GM12878 (cell line): ENCODE measurements at regions not wholly inside any gene's neighbourhood (a gene's known extent, or its start where the extent isn't known, plus 50 kb on each side); places are given as distances from the start of the nearest gene placed in this dataset.

Experiments
- ATAC-seq: fragments of 200-7000 bp; cut with Tn5 transposase; 3 replicates; pipeline ENCODE4 v1.9.1; 2020; ENCODE audit warnings: mild to moderate bottlenecking, moderate library complexity
- BruUV-seq: library from RNA; stranded (reverse); fragments of 400-500 nt; replicated peaks from 2 replicates; lab custom pipeline; 2021; lab: Mats Ljungman, UMichigan
- CTCF ChIA-PET: fragments of 300-600 bp; sonication (Branson Sonifier 250); formaldehyde crosslinking; extraction: SDS; loops from one replicate; lab custom pipeline; 2021; ENCODE audit warnings: inconsistent platforms; lab: Yijun Ruan, JAX
- POLR2A ChIA-PET: fragments of 350-600 bp; formaldehyde crosslinking; extraction: SDS; loops from one replicate; lab custom pipeline; 2021; ENCODE audit warnings: inconsistent platforms; lab: Charles Lee
- RAD21 ChIA-PET: fragments of 300-600 bp; sonication (Branson Sonifier 250); formaldehyde crosslinking; loops from one replicate; lab custom pipeline; 2023; ENCODE audit warnings: antibody characterized with exemption; ENCODE audit not compliant: unreplicated experiment; lab: Charles Lee
- SMC1A ChIA-PET: fragments of 300-600 bp; sonication (Branson Sonifier 250); formaldehyde crosslinking; loops from one replicate; lab custom pipeline; 2023; ENCODE audit not compliant: unreplicated experiment, uncharacterized antibody; lab: Charles Lee
- DNase-seq: peaks from one replicate; pipeline ENCODE4 v3.0.0-alpha.2; 2011; ENCODE audit warnings: low read depth, low spot score
- FAIRE-seq: peaks from 3 replicates; lab custom pipeline; 2011; peaks lifted over from hg19 to GRCh38; lab: Jason Lieb, UNC
- H2AFZ ChIP-seq: 2 replicates; pipeline ENCODE4 v1.6.0; 2011; ENCODE audit warnings: low read depth, low read length, control low read depth; ENCODE audit not compliant: control insufficient read depth
- H3K27ac ChIP-seq: 2 replicates; pipeline ENCODE4 v1.5.1; 2011; ENCODE audit warnings: control low read depth; ENCODE audit not compliant: control insufficient read depth, insufficient read depth
- H3K27me3 ChIP-seq, 2 experiments: replicated peaks in 1 of 2; 2 replicates each; pipeline versions ENCODE4 v1.6.0 to v1.6.1; 2011; ENCODE audit warnings: low read length in 1 of 2; ENCODE audit not compliant: control insufficient read depth in 2 of 2, insufficient read depth in 2 of 2
- H3K36me3 ChIP-seq, 2 experiments: 2 replicates each; pipeline ENCODE4 v1.5.1; 2011; ENCODE audit warnings: low read length in 1 of 2; ENCODE audit not compliant: control insufficient read depth in 2 of 2, insufficient read depth in 2 of 2
- H3K4me1 ChIP-seq: 2 replicates; pipeline ENCODE4 v1.6.1; 2011; ENCODE audit warnings: mild to moderate bottlenecking, low read length, moderate library complexity, mixed read lengths; ENCODE audit not compliant: control insufficient read depth, insufficient read depth
- H3K4me2 ChIP-seq: 2 replicates; pipeline ENCODE4 v1.6.0; 2011; ENCODE audit warnings: control low read depth; ENCODE audit not compliant: control insufficient read depth, insufficient read depth
- H3K4me3 ChIP-seq: fragments of 200-600 bp; sonication (generic); 2 replicates; pipeline ENCODE4 v1.5.1; 2016
- H3K79me2 ChIP-seq: 2 replicates; pipeline ENCODE4 v1.6.0; 2011; ENCODE audit warnings: low read length; ENCODE audit not compliant: control insufficient read depth, insufficient read depth
- H3K9ac ChIP-seq: 2 replicates; pipeline ENCODE4 v1.8.0; 2011; ENCODE audit warnings: low read length, control low read depth, mixed read lengths; ENCODE audit not compliant: control insufficient read depth, insufficient read depth
- H3K9me3 ChIP-seq: replicated peaks from 3 replicates; pipeline ENCODE4 v1.5.1; 2011; ENCODE audit warnings: mild to moderate bottlenecking, low read length; ENCODE audit not compliant: control insufficient read depth, insufficient read depth
- H4K20me1 ChIP-seq: 2 replicates; pipeline ENCODE4 v1.6.0; 2011; ENCODE audit not compliant: control insufficient read depth, insufficient read depth
- BMI1 ChIP-seq: fragments of 450-650 bp; IDR thresholded peaks from 2 replicates; pipeline ENCODE4 v1.6.1; 2016; ENCODE audit warnings: mild to moderate bottlenecking, moderate library complexity, borderline replicate concordance
- NFYA ChIP-seq: IDR thresholded peaks from 2 replicates; pipeline ENCODE4 v1.6.1; 2011; ENCODE audit warnings: low read depth, mild to moderate bottlenecking, low read length, improper control_type of control experiment, borderline replicate concordance
- REST ChIP-seq: IDR thresholded peaks from 2 replicates; pipeline ENCODE4 v1.6.1; 2012; ENCODE audit warnings: mild to moderate bottlenecking, low read depth, low read length
- RUNX3 ChIP-seq: IDR thresholded peaks from 2 replicates; pipeline ENCODE4 v1.6.1; 2012; ENCODE audit warnings: low read length, inconsistent platforms
- USF2 ChIP-seq: IDR thresholded peaks from 2 replicates; pipeline ENCODE4 v1.6.1; 2011; ENCODE audit warnings: low read depth, low read length, improper control_type of control experiment, borderline replicate concordance
- WRNIP1 ChIP-seq: IDR thresholded peaks from 2 replicates; pipeline ENCODE4 v1.6.1; 2011; ENCODE audit warnings: low read depth, low read length, improper control_type of control experiment, borderline replicate concordance
- WGBS: methylation state at CpG from one replicate; pipeline ENCODE4 v1.1.6; 2016; ENCODE audit warnings: low lambda C conversion rate; ENCODE audit not compliant: insufficient replicate concordance, insufficient coverage; ENCODE audit errors: missing lambda C conversion rate; 5-methylcytosine and 5-hydroxymethylcytosine counted together
- in situ Hi-C: fragments of 300-500 bp; cut with MboI; formaldehyde crosslinking; loops from 9 replicates; pipeline ENCODE4 v1.14.3; 2018; ENCODE audit warnings: mixed read lengths
- intact Hi-C: fragments of 100-400 bp; cut with micrococcal nuclease; formaldehyde crosslinking; loops from one replicate; pipeline ENCODE4 v1.14.2; 2022; ENCODE audit not compliant: unreplicated experiment

GRCh38 chr16:6207580-6207979 lies 1110.0 kb upstream of the EEF2KMT start (continued):
- no peak for TF ChIP-seq REST

- Histone ChIP-seq H2AFZ (no peak overlapping the region), H3K9me3 (no peaks in the 10 kb centered on the region; the same call in 2 of the 3 replicates), H3K27ac (no peak overlapping the region), H3K36me3 (no peaks in the 10 kb centered on the region), H3K27me3 (no peaks in the 10 kb centered on the region), H3K9ac (no peak overlapping the region), H3K4me3 (no peak overlapping the region), H3K4me2 (no peak overlapping the region), H3K4me1 (no peaks in the 10 kb centered on the region), H4K20me1 (no peaks in the 10 kb centered on the region), H3K79me2 (no peaks in the 10 kb centered on the region)
- POLR2A ChIA-PET: no interaction called here
- SMC1A ChIA-PET: no interaction called here
- 2% methylated on average over 3 of the region's 3 CpGs for WGBS
- FAIRE-seq (no peak), ATAC-seq (no peak), DNase-seq (no peak)
- RAD21 ChIA-PET: no interaction called here
- TF ChIP-seq RUNX3 (no peak), NFYA (no peak), WRNIP1 (no peak), BMI1 (no peak), USF2 (no peak)
- CTCF ChIA-PET: no interaction called here
- no TSS peak for BruUV-seq
- in situ Hi-C loops (no loop called here), intact Hi-C loops (no loop called here)
Observed at GRCh38 chr16:6207124-6207523, 1109.5 kb upstream of the EEF2KMT start.
